HCEC 1CT (cell line): ENCODE measurements at regions not wholly inside any gene's neighbourhood (a gene's known extent, or its start where the extent isn't known, plus 50 kb on each side); places are given as distances from the start of the nearest gene placed in this dataset.

Experiments
- DNase-seq: peaks from one replicate; pipeline ENCODE4 v3.0.0-alpha.2; 2017

DNA sequence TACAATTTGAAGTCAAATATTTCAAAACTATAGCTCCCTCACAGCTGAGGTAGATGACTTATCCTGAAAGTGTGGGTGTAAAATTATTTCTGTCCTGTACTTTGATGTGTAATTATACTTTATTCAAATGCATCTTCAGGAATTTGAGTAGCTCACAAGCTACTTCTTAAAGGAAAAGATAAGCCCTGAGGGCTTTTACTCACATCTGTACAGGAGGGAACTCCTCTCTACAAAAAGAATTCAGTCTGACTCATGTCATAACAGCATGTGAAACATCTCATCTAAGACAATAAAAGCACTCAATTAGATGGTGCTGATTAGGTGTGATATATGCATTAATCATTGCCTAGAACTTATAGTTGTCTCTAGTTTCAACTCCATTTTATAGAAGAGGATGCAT lies 452.0 kb downstream of the PRKD1 start:
- no peak for DNase-seq

DNA sequence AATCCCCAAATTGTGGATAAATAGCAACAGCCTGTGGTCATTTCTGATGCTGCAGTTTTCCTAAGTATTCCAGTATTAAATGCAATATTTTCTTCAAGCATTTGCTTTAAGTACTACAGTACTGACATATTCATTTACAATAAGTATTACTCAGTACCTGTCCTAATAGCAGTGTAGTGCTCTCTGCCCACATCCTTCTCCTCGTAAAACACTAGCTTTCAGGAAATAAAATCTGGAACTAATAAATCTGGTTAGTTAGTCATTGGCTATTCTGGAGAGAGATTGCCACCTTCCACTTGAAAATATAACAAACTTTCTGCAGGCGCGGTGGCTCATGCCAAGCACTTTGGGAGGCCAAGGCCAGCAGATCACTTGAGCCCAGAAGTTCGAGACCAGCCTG lies 441.5 kb downstream of the PRKD1 start:
- DNase-seq, result no peak

DNA sequence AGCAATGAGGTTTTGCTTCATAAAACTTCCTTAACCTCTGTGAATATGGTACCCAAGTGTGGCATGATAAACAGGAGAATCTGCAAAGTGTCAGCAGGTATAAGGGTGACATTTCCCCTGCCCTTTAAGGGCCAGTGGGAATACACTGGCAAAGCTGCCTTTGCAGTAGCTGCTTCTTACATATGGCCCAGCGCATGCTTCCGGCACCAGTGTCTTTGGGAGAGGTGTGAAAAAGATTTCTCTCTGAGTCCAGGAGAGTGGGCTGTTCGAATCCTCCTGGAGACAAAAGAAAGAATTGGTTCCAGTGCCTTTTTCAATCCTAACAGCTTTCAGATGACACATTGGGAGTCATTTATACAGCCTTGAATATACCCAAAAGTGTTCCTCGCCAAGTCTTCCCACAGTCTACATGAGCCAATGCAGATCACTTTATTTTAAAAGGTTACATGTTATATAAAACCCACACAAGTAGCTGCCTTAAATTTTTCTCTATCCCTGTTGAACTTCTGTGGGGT lies 437.7 kb downstream of the PRKD1 start:
- DNase-seq, result no peak

DNA sequence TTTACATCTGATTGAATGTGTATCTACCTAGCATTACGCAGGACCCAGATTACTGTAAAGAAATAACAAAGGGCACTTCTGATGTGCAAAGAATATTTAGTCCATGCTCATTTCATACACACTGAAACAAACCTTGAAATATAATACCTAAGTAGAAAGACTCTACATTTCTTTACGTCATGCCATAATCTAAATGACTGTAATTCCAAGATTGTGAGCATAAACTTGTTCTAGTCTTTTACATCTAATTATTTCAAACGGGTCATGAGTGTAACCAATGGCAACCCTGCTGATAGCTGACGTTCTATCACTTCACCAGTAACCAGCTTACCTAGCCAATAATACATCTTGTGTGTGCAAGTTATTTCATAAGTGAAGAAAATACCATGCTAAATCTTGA lies 433.8 kb downstream of the PRKD1 start:
- DNase-seq, result no peak

DNA sequence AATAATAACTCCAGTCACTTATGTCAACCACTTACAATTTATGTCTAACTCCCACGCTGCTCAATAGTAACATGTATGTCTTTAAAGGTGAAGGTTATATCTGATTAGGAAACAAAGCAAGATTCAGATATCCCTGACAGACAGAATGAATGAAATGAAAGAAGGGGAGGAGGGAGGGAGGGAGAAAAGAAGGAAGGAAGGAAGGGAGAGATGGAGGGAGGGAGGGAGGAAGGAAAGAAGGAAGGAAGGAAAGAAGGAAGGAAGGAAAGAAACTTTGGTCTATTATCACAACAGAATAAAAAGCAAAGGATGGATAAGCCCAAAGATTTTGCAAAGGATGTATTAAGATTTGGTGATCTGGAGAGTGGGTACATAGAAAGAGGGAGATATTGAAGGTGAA lies 433.3 kb downstream of the PRKD1 start:
- DNase-seq, result no peak

DNA sequence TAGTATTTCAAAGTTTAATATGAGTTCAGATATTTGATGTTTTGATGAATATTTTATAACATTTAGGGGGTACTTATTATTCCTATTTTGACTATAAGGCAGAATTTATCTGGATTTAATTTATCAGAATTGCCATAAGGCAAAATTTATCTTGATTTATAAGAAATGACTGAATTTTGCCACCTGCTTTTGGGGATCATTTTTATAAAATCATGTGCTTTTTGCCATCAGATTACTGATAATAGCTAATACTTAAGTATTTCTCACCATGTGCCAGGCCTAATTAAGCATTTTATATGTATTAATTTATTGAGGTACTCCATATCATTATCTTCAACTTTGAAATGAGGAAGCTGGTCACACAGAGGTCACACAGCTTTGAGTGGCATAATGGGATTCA lies 423.7 kb downstream of the PRKD1 start:
- no peak for DNase-seq

DNA sequence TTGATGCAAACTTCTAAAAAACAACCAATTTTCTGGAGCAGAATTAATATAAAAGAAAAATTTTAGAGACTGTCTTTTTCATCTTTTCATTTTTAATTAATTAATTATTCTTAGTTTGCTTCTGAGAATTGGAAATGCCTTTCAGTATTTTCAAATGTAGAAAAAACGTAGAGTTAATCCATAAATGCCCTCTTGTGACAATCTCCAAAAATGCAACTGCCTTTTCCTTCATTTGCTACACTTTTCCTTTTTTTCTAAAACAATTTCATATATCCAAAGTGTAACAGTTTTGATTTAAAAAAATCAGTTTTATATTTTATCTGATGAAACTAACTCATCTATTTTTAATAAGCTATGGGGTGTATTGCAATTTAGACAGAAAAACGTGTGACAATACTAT lies 409.3 kb downstream of the PRKD1 start:
- DNase-seq, result peak; percentile 30

DNA sequence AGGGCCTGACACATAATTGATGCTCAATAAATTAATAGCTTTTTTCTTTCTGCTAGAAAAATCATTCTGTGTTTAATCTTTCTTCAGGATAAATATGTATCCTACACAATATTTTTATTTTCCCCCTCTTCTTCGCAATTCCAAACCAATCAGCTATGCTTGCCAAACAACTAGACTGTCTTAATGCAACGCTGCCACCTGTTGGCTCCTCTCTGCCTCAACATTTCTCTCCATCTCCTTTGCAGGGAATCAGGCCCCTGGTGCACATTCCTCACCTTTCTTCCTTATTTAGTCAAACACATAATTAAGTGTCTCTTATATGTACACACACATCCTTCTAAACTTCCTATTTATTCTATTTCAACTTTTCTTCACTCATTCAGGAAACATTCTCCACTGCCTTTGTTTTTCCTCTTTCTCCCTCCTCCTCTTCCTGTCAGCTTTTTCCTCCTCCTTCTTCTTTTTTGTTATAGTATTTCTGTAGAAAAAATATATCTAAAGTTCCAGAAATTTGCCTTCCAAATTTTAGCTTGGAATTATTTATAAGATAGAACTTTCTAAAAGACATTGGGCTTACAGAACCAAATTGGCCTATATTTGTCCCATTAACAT lies 406.0 kb downstream of the PRKD1 start:
- peak; percentile 23 for DNase-seq
